DND-41 (cell line): ENCODE measurements at regions not wholly inside any gene's neighbourhood (a gene's known extent, or its start where the extent isn't known, plus 50 kb on each side); places are given as distances from the start of the nearest gene placed in this dataset.

ENCODE experiments used
- ATAC-seq: fragments of 200-7000 bp; cut with Tn5 transposase; 3 replicates; pipeline ENCODE4 v1.9.1; 2021; ENCODE audit warnings: low read depth; ENCODE audit not compliant: insufficient read depth
- DNase-seq: peaks from one replicate; pipeline ENCODE4 v3.0.0-alpha.2; 2020
- H2AFZ ChIP-seq: 2 replicates; pipeline ENCODE4 v1.6.0; 2012; ENCODE audit warnings: low read depth, low read length
- H3K27ac ChIP-seq: 2 replicates; pipeline ENCODE4 v1.5.1; 2012; ENCODE audit warnings: low read length, inconsistent platforms
- H3K27me3 ChIP-seq: fragments of 200-600 bp; sonication (generic); 2 replicates; pipeline ENCODE4 v1.6.0; 2012; ENCODE audit warnings: low read length, mild to moderate bottlenecking, inconsistent platforms; ENCODE audit not compliant: insufficient read depth, poor library complexity
- H3K36me3 ChIP-seq: 2 replicates; pipeline ENCODE4 v1.5.1; 2012; ENCODE audit warnings: low read length, inconsistent platforms; ENCODE audit not compliant: insufficient read depth
- H3K4me1 ChIP-seq: 2 replicates; pipeline ENCODE4 v1.5.1; 2012; ENCODE audit warnings: mild to moderate bottlenecking, low read length; ENCODE audit not compliant: insufficient read depth
- H3K4me2 ChIP-seq: 2 replicates; pipeline ENCODE4 v1.6.0; 2012; ENCODE audit warnings: mild to moderate bottlenecking, moderate library complexity, low read length, inconsistent platforms; ENCODE audit not compliant: insufficient read depth
- H3K4me3 ChIP-seq, 2 experiments: fragments of 200-600 bp in 1 of 2; shearing (Covaris generic) in 1 of 2; 2 replicates each; pipeline ENCODE4 v1.5.1; 2012 to 2016; ENCODE audit warnings: inconsistent platforms in 2 of 2, low read length in 2 of 2, mild to moderate bottlenecking in 2 of 2, low read depth in 1 of 2, moderate library complexity in 1 of 2
- H3K79me2 ChIP-seq: 2 replicates; pipeline ENCODE4 v1.6.0; 2012; ENCODE audit warnings: low read length, inconsistent platforms; ENCODE audit not compliant: insufficient read depth
- H3K9ac ChIP-seq: 2 replicates; pipeline ENCODE4 v1.6.0; 2012; ENCODE audit warnings: low read depth, mild to moderate bottlenecking, inconsistent platforms, low read length, moderate library complexity
- H3K9me3 ChIP-seq: 2 replicates; pipeline ENCODE4 v1.5.1; 2012; ENCODE audit warnings: low read length, moderate library complexity, mild to moderate bottlenecking, inconsistent platforms; ENCODE audit not compliant: insufficient read depth, severe bottlenecking
- H4K20me1 ChIP-seq: 2 replicates; pipeline ENCODE4 v1.6.0; 2012; ENCODE audit warnings: low read length; ENCODE audit not compliant: insufficient read depth
- CTCF ChIP-seq: IDR thresholded peaks from 2 replicates; pipeline ENCODE4 v1.5.1; 2012; ENCODE audit warnings: borderline replicate concordance, low read length, moderate library complexity, mild to moderate bottlenecking; ENCODE audit not compliant: poor library complexity, severe bottlenecking; ENCODE audit errors: extremely low read depth
- EZH2 ChIP-seq: IDR thresholded peaks from 3 replicates; pipeline ENCODE4 v1.6.1; 2012; ENCODE audit warnings: borderline replicate concordance, low read depth, mild to moderate bottlenecking, moderate library complexity, low read length, inconsistent platforms; ENCODE audit not compliant: severe bottlenecking

DNA sequence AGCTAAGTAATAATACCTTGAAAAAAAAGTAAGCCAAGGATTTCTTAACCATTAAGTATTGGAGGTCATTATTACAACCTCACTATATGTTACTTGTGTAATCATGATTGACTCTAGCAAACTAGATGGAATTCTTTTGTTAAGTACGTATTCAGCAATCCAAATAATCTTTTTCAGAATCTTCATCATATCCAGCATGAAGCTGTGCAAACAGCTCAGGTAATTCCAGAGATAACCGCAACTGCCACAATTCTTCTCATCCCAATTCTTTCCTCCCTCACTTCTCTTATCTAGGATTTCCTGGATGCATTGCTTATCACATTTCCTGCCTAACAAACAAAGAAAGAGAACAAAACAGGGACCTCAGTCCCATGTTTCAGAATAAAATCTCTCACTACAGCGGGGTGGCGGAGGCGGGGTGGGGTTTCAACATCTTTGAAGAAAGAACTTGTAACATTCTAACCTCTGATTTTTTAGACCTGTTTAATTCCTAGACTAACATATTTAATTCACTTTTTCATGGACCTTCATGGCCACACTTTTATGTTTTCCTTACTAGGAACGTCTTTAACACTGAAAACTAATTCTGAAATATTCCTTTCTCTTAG is 156.5 kb downstream of the POM121L12 start:
- H4K20me1 ChIP-seq, result no peaks in the 10 kb centered on the region
- no peak overlapping the region for H3K27ac ChIP-seq
- H3K9me3 ChIP-seq, result no peaks in the 10 kb centered on the region
- H3K9ac ChIP-seq, result no peak overlapping the region
- no peak overlapping the region for H3K4me3 ChIP-seq
- TF ChIP-seq EZH2 (no peak), CTCF (no peak)
- no peak overlapping the region for H3K4me2 ChIP-seq
- no peak overlapping the region for H2AFZ ChIP-seq
- no peaks in the 10 kb centered on the region for H3K79me2 ChIP-seq
- no peak for DNase-seq
- no peaks in the 10 kb centered on the region for H3K36me3 ChIP-seq
- ATAC-seq, result no peak
- no peaks in the 10 kb centered on the region for H3K4me1 ChIP-seq
- H3K27me3 ChIP-seq, result no peaks in the 10 kb centered on the region

DNA sequence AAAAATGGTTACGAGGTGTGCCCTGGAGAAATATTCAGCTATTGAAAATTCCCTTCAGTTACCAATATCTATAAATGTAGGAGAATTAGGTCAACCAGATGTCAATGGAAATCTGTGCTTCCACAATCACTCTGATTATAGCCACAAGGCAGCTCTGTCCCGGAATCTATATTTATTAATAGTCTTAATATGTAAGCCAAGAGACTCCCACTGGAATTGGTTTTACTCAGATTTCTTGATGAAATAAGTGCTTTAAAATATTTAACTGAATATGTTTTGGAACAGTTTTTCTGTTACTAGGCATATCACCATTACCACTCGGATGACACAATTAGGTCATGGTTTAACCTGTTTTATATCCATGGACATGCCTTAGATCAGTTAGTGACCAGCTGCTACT is 169.6 kb downstream of the POM121L12 start:
- H3K79me2 ChIP-seq, result no peaks in the 10 kb centered on the region
- DNase-seq, result no peak
- no peak for ATAC-seq
- no peaks in the 10 kb centered on the region for H3K4me1 ChIP-seq
- H4K20me1 ChIP-seq, result no peaks in the 10 kb centered on the region
- no peak overlapping the region for H3K4me2 ChIP-seq
- no peak for TF ChIP-seq EZH2
- no peak for TF ChIP-seq CTCF
- no peaks in the 10 kb centered on the region for H3K9me3 ChIP-seq
- no peak overlapping the region for H3K4me3 ChIP-seq
- no peak overlapping the region for H3K9ac ChIP-seq
- no peaks in the 10 kb centered on the region for H3K36me3 ChIP-seq
- no peak overlapping the region for H2AFZ ChIP-seq
- H3K27ac ChIP-seq, result no peak overlapping the region
- H3K27me3 ChIP-seq, result no peaks in the 10 kb centered on the region

DNA sequence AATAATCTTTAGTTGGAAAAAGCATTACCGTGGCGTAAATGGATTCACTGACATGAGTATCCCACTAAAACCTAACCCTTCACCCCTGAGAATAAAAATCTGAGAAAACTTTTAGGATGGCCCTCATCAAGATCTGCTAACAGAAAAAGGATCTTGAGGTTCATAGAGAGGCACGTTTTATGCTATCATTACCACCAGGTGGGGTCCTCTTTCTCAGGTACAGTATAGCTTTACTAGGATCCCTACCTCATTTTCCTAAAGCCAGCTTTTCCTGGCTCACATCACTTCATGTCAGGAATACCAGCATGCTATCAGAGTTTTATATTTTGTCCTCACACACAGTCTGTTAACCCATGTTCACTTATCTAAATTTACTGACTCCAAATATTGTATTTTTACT is 173.7 kb downstream of the POM121L12 start:
- H3K4me2 ChIP-seq, result no peak overlapping the region
- H2AFZ ChIP-seq, result no peak overlapping the region
- no peak for DNase-seq
- H3K9ac ChIP-seq, result no peak overlapping the region
- TF ChIP-seq EZH2 (no peak), CTCF (no peak)
- no peaks in the 10 kb centered on the region for H4K20me1 ChIP-seq
- no peaks in the 10 kb centered on the region for H3K79me2 ChIP-seq
- H3K27ac ChIP-seq, result no peak overlapping the region
- ATAC-seq, result no peak
- no peaks in the 10 kb centered on the region for H3K27me3 ChIP-seq
- no peak overlapping the region for H3K4me3 ChIP-seq
- H3K9me3 ChIP-seq, result no peaks in the 10 kb centered on the region
- no peaks in the 10 kb centered on the region for H3K4me1 ChIP-seq
- H3K36me3 ChIP-seq, result no peaks in the 10 kb centered on the region

DNA sequence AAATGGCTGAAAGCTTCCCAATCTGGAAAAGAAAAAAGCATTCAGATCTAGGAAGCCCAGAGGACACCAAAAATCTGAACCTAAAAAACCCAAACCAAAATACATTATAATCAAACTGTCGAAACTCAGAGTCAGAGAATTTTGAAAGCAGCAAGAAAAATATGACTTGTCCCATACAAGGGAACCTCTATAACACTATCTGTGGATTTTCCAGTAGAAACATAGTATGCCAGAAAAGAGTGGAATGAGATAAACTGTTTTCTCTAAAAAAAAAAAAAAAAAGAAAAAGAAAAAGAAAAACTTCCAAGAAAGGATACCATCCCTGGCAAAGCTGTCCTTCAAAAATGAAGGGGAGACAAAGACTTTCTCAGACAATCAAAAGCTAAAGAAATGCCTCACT is 179.0 kb downstream of the POM121L12 start:
- Histone ChIP-seq H3K4me1 (no peaks in the 10 kb centered on the region), H3K27ac (no peak overlapping the region), H3K79me2 (no peaks in the 10 kb centered on the region), H3K4me2 (no peak overlapping the region), H3K36me3 (no peaks in the 10 kb centered on the region), H2AFZ (no peak overlapping the region), H3K9ac (no peak overlapping the region), H4K20me1 (no peaks in the 10 kb centered on the region), H3K4me3 (no peak overlapping the region), H3K9me3 (no peaks in the 10 kb centered on the region), H3K27me3 (no peaks in the 10 kb centered on the region)
- DNase-seq (no peak), ATAC-seq (no peak)
- TF ChIP-seq CTCF (no peak), EZH2 (no peak)
